SU-DHL-6 (cell line): ENCODE measurements at regions not wholly inside any gene's neighbourhood (a gene's known extent, or its start where the extent isn't known, plus 50 kb on each side); places are given as distances from the start of the nearest gene placed in this dataset.

Experiments used
- H2AFZ ChIP-seq: fragments of 200-600 bp; sonication (generic); 2 replicates; pipeline ENCODE4 v1.6.1; 2014; ENCODE audit warnings: low read depth, mild to moderate bottlenecking, moderate library complexity, mixed read lengths, antibody characterized with exemption, low read length; ENCODE audit not compliant: severe bottlenecking
- H3F3A ChIP-seq: fragments of 200-600 bp; shearing (Covaris generic); 2 replicates; pipeline ENCODE4 v1.6.0; 2016; ENCODE audit warnings: antibody characterized with exemption, mild to moderate bottlenecking; ENCODE audit not compliant: insufficient read depth
- H3K27ac ChIP-seq: fragments of 200-600 bp; sonication (generic); 2 replicates; pipeline ENCODE4 v1.5.1; 2016; ENCODE audit warnings: low read depth, mild to moderate bottlenecking, low read length, moderate library complexity, mixed read lengths
- H3K27me3 ChIP-seq: fragments of 200-600 bp; sonication (generic), shearing (Covaris generic); 2 replicates; pipeline ENCODE4 v1.6.0; 2014; ENCODE audit warnings: mild to moderate bottlenecking, low read length
- H3K36me3 ChIP-seq: fragments of 200-600 bp; sonication (generic); 2 replicates; pipeline ENCODE4 v1.6.1; 2014; ENCODE audit warnings: mild to moderate bottlenecking, low read length, mixed read lengths
- H3K4me2 ChIP-seq: fragments of 300-600, 200-600 bp; shearing (Covaris generic), sonication (generic); 2 replicates; pipeline ENCODE4 v1.6.0; 2014; ENCODE audit warnings: low read length, low read depth, mild to moderate bottlenecking; ENCODE audit not compliant: poor library complexity, severe bottlenecking
- H3K4me3 ChIP-seq: fragments of 200-600 bp; sonication (generic); 2 replicates; pipeline ENCODE4 v1.5.1; 2014; ENCODE audit warnings: antibody characterized with exemption, low read length, mild to moderate bottlenecking, mixed read lengths; ENCODE audit not compliant: insufficient read depth, poor library complexity, severe bottlenecking
- H3K79me2 ChIP-seq: fragments of 200-600 bp; sonication (generic); 2 replicates; pipeline ENCODE4 v1.6.1; 2014; ENCODE audit warnings: mild to moderate bottlenecking, low read length, moderate library complexity; ENCODE audit not compliant: insufficient read depth
- H3K9ac ChIP-seq: fragments of 200-600 bp; sonication (generic); 2 replicates; pipeline ENCODE4 v1.7.0; 2014; ENCODE audit warnings: mild to moderate bottlenecking, low read length
- H3K9me2 ChIP-seq: fragments of 200-600 bp; sonication (generic); replicated peaks from 2 replicates; pipeline ENCODE4 v1.6.1; 2014; ENCODE audit warnings: low read length; ENCODE audit not compliant: insufficient read depth
- H3K9me3 ChIP-seq: fragments of 200-600 bp; sonication (generic); 2 replicates; pipeline ENCODE4 v1.6.1; 2014; ENCODE audit warnings: low read length, mixed read lengths; ENCODE audit not compliant: insufficient read depth
- H4K20me1 ChIP-seq: fragments of 200-600 bp; sonication (generic); 2 replicates; pipeline ENCODE4 v1.6.1; 2014; ENCODE audit warnings: low read depth, mild to moderate bottlenecking, antibody characterized with exemption, low read length, moderate library complexity, mixed read lengths
- EZH2phosphoT487 ChIP-seq: fragments of 200-600 bp; sonication (generic), shearing (Covaris generic); conservative IDR thresholded peaks from 2 replicates; pipeline ENCODE4 v1.6.1; 2018; ENCODE audit warnings: mild to moderate bottlenecking, antibody characterized with exemption, low read length, moderate library complexity, mixed read lengths
- TF ChIP-seq, protein P1 (sequence below): fragments of 200-600 bp; sonication (generic); IDR thresholded peaks from one replicate; pipeline ENCODE4 v1.5.1; 2017; ENCODE audit warnings: antibody characterized with exemption, mild to moderate bottlenecking, low read length, moderate library complexity; ENCODE audit not compliant: insufficient read depth, poor library complexity, severe bottlenecking

DNA sequence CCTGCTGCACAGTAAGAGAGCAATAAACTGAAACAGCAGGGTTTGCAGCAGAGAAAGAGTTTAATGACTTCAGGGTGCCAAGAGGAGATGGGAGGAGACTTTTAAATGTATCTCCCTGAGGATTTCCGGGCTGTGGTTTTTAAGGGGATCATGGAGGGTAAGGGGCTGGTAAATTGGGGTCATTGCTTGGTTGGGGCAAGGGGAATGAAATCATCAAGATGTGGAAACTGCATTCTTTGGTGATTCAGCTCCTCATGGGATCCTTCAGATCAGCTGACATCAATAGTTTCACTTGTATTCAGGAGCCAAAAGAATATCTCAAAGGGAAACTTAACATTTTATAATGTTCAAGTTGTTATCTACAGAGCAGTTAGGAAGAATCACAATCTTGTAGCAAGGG, 174.3 kb upstream of the ANXA10 start:
- no peaks in the 10 kb centered on the region for H3K27me3 ChIP-seq

DNA sequence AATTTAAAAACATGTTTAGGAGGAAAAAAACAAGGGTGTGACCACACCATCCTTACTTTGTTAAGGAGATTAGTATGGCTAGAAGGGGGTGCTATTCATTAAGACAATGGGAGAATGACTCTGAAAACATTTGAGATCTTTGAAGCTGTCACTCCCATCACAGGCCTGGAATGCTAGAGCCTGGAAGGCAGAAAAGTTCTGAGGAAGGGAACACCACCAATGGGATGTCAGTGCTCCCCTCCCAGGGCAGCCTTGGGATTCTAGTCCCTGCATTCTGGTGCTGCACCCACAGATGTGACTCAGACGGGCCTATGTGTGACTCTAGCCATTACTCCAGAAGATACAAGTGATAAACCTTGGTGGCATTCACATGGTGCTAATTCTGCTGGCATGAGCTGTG, 162.2 kb upstream of the ANXA10 start:
- Histone ChIP-seq H3K4me3 (no peak overlapping the region), H3F3A (no peaks in the 10 kb centered on the region), H3K9me2 (no peaks in the 10 kb centered on the region), H4K20me1 (no peaks in the 10 kb centered on the region), H2AFZ (no peak overlapping the region), H3K27ac (no peak overlapping the region), H3K36me3 (no peaks in the 10 kb centered on the region), H3K9me3 (no peaks in the 10 kb centered on the region), H3K27me3 (no peaks in the 10 kb centered on the region), H3K9ac (no peak overlapping the region), H3K4me2 (no peak overlapping the region), H3K79me2 (no peaks in the 10 kb centered on the region)
- TF ChIP-seq, protein P1, sequence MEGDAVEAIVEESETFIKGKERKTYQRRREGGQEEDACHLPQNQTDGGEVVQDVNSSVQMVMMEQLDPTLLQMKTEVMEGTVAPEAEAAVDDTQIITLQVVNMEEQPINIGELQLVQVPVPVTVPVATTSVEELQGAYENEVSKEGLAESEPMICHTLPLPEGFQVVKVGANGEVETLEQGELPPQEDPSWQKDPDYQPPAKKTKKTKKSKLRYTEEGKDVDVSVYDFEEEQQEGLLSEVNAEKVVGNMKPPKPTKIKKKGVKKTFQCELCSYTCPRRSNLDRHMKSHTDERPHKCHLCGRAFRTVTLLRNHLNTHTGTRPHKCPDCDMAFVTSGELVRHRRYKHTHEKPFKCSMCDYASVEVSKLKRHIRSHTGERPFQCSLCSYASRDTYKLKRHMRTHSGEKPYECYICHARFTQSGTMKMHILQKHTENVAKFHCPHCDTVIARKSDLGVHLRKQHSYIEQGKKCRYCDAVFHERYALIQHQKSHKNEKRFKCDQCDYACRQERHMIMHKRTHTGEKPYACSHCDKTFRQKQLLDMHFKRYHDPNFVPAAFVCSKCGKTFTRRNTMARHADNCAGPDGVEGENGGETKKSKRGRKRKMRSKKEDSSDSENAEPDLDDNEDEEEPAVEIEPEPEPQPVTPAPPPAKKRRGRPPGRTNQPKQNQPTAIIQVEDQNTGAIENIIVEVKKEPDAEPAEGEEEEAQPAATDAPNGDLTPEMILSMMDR = no peak
- no peak for TF ChIP-seq EZH2phosphoT487

More for the DNA sequence above, 174.3 kb upstream of the ANXA10 start:
- Histone ChIP-seq H3K4me3 (no peak overlapping the region), H3K27ac (no peak overlapping the region), H3K36me3 (no peaks in the 10 kb centered on the region), H3K79me2 (no peaks in the 10 kb centered on the region), H3K9me3 (no peaks in the 10 kb centered on the region), H3K9ac (no peak overlapping the region), H3F3A (no peaks in the 10 kb centered on the region), H3K9me2 (no peaks in the 10 kb centered on the region), H3K4me2 (no peak overlapping the region), H4K20me1 (no peaks in the 10 kb centered on the region), H2AFZ (no peak overlapping the region)
- TF ChIP-seq, protein P1 = no peak
- TF ChIP-seq EZH2phosphoT487 = no peak

DNA sequence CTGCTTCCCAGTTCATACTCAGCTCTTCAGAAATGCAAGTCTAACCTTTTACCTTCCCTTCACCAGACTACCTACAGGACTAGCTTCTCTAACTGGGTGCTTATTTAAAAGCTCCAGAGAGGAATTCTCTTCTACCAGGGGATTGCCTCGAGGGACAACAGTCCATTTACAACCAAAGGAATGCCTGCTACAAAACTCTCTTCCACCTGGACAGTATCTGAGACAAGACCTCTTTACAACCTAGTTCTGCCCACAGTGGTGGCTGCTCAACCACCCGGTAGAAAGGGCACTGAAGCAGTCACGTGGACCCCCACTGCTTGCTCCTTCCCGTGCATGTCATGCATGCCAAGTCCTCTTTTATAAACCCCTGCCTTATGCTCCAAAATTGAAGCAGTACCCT, 158.1 kb upstream of the ANXA10 start:
- no peak for TF ChIP-seq EZH2phosphoT487
- TF ChIP-seq, protein P1 = no peak
- no peaks in the 10 kb centered on the region for H4K20me1 ChIP-seq
- H3K9me3 ChIP-seq = no peaks in the 10 kb centered on the region
- H3K27me3 ChIP-seq = no peaks in the 10 kb centered on the region
- H3K36me3 ChIP-seq = no peaks in the 10 kb centered on the region
- H3K4me2 ChIP-seq = no peak overlapping the region
- no peak overlapping the region for H3K4me3 ChIP-seq
- no peaks in the 10 kb centered on the region for H3F3A ChIP-seq
- no peaks in the 10 kb centered on the region for H3K79me2 ChIP-seq
- H3K9ac ChIP-seq = no peak overlapping the region
- H3K27ac ChIP-seq = no peak overlapping the region
- no peaks in the 10 kb centered on the region for H3K9me2 ChIP-seq
- no peak overlapping the region for H2AFZ ChIP-seq
